ENCODE measurements at regions not wholly inside any gene's neighbourhood (a gene's known extent, or its start where the extent isn't known, plus 50 kb on each side); places are given as distances from the start of the nearest gene placed in this dataset.

GRCh38 chr2:128380961-128381938, 62.6 kb upstream of the HS6ST1 start:
- no peak for DNase-seq

DNA sequence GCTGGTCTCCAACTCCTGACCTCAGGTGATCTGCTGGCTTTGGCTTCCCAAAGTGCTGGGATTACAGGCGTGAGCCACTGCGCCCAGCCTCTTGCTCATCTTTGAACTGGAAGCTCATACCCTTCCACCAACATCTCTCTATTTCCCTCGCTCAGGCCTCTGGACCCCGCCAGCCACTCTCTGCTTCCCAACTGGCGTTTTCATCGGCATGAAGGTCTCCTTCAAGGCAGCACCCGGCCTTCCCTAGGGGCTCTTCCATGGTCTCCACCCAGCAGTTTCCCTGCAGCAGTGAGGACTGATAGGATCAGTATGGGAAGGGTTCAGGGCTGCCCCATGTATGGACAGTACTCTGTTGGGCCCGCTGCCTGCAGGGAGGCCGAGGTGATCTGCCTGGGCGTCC, 65.8 kb upstream of the HS6ST1 start:
- DNase-seq: no peak

- DNase-seq: no peak
Measured at GRCh38 chr2:128384956-128385355, 66.3 kb upstream of the HS6ST1 start.

DNA sequence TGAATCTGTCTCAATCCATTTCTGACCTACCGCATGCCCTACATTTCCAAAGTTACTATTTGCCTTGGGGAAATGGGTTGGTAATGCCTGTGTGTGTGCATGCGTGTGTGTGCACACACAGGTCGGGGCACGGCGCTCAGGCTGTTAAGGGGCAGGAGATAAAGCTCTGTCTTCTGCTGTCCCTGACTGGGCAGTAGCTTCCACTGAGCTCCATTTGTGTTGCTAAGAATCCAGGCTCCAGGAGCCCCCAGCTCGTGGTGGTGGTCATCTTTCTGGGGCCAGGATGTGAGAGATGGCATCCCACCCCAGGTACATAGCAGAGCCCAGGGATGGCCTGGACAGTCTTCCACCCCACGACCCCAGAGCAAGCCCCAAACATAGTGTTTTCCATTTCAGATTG, 66.7 kb upstream of the HS6ST1 start:
- no peak for DNase-seq

DNA sequence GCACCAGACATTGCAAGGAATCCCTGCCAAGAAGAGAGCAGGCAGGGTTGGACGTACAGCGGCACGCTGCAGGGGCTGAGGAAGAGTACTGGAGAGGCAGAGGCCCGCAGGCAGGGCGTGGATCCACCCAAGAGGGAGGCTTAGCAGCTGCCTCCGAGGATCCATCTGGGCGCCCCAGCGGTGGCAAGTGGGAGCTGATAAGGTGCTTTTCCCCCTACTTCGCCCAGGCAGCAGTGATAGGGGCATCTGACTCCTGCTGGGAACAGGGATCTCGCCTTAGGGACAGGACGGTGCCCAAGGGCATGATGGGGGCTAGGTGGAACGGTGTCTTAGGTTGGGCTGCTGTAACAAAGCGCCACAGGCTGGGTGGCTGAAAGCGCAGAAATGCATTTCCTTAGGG, 67.4 kb upstream of the HS6ST1 start:
- DNase-seq: no peak

- DNase-seq: no peak
Measured at GRCh38 chr2:128388499-128388941, 69.9 kb upstream of the HS6ST1 start.

DNA sequence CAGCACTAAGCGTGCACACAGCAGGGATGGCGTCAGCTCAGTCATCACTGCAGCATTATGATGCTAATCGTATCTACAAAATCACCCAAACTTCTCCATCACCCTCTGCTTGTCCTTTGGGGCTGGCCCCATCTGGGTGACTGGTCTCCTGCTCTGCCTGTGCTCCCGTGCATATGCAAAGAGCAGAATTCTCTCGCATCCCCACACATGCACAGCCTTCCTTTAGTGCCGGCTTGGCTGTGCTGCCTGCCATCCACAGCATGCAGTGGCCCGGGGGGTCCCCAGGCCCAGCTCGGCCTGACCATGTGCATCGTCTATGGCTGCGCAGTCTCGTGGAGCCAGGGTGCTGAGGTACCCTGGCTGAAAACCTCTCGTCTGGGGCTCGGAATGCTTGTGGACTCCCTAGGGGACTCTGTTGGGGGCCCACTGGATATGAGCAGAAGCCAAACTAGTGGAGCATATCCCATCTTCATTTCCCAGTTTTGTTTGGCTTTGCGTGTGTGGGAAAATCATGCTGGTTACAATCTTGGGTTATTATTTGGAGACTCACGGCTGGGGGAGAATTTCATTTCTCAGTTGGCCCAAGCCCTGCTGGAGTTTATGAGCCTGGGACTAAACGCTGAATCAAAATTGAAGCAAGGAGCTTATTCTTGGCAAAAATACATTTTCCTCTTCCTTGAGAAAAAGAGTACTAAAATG, 70.9 kb upstream of the HS6ST1 start:
- no peak for DNase-seq

GRCh38 chr2:128390256-128390990, 71.8 kb upstream of the HS6ST1 start:
- no peak for DNase-seq

DNA sequence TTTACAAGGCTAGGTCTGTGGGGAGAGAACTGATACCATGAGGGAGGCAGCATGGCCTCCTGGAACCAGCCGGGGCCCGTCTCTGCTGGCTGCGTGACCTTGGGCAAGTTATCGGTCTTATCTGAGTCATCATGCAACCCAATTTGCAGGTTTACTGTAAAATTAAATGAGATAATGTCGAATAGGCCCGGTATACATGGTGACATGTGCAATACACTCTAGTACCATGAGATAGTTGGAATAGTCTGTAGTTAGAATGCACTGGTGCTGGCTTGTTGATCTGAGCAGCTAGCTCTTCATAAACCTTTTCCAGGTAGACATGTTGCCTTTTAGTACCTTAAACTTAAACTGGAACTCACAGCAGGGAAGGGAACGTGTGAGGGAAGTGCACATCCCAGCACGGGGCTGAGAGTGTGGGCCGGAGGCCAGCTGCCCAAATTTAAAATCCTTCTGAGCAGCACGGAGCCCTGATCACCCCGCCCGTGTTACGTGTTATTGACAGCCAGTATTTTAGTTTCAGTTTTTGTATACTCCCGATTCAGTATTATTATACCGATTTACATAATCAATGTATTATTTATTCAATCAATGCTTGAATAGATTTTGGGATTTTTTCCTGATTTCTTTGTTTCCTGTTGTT, 72.4 kb upstream of the HS6ST1 start:
- no peak for DNase-seq

GRCh38 chr2:128391679-128392078, 73.0 kb upstream of the HS6ST1 start:
- no peak for DNase-seq

GRCh38 chr2:128392207-128392606, 73.5 kb upstream of the HS6ST1 start:
- no peak for DNase-seq

DNA sequence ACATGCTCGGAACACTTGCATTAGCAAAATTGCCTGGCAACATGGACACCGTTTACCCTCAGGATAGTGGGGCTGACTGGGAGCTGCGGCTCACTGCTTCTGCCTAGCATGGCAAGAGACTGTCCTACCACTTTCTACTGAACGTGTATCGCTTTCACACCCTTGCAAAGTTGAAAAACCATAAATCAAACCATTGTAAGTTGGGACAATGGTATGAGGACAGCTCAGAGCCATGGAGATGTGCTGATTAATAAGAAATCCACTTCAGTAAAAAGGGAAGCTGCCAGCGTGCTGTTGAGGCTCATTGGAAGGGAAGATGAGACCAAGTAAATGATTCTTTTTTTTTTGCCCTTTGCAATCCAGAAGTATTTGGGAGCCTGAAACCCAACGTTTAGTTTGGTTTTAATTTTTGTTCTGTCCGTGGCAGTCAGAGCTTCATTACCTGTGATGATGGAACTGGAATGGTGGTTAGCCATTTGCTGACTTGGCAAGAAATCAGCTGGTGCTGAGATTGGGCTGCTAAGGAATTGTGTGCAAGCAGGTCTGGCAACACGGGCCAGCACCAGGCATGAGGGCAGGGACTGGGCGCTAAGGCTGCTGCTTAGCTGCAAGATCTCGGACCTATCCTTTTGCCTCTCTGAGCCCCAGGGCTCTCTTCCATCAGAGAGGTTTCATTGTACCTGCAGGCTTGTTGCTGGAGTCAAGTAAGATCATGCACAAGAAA, 75.5 kb upstream of the HS6ST1 start:
- DNase-seq: no peak

DNA sequence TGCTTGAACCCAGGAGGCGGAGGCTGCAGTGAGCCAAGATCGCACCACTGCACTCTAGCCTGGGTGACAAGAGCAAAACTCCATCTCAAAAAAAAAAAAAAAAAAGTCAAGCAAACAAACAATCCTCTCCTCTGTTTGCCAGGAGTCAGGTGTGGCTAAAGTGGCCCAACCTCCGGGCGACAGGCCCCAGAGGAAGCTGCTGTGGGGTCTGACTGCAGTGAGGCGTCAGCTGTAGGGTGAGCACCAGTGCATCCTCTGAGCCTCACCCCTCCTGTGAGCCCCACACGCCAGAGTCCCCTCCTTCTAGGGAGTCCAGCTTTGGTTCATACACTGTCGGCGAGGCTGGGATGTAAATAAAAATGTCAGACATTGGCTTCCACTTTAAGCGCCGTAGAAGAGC, 76.5 kb upstream of the HS6ST1 start:
- no peak for DNase-seq

GRCh38 chr2:128395640-128396499, 77.2 kb upstream of the HS6ST1 start:
- no peak for DNase-seq

GRCh38 chr2:128396500-128396891, 77.8 kb upstream of the HS6ST1 start:
- no peak for DNase-seq

DNA sequence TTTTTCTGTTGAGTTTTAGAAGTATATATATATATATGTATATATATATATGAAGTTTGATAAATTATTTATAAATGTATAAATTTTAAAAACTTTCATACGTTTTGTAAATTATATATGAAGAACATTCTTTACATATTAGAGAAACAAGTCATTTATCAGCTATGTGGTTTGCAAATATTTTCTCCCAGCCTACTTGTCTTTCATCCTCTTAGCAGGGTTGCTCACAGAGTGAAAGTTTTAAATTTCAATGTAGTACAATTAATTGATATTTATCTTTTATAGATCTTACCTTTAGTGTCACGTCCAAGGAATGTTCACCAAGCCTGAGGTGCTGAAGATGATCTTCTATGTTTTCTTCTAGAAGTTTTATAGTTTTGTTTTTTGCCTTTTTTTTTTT, 78.3 kb upstream of the HS6ST1 start:
- no peak for DNase-seq

GRCh38 chr2:128399256-128399655, 80.6 kb upstream of the HS6ST1 start:
- no peak for DNase-seq

- no peak for DNase-seq
Measured at GRCh38 chr2:128399690-128400291, 81.1 kb upstream of the HS6ST1 start.

GRCh38 chr2:128401680-128402079, 83.0 kb upstream of the HS6ST1 start:
- no peak for DNase-seq

DNA sequence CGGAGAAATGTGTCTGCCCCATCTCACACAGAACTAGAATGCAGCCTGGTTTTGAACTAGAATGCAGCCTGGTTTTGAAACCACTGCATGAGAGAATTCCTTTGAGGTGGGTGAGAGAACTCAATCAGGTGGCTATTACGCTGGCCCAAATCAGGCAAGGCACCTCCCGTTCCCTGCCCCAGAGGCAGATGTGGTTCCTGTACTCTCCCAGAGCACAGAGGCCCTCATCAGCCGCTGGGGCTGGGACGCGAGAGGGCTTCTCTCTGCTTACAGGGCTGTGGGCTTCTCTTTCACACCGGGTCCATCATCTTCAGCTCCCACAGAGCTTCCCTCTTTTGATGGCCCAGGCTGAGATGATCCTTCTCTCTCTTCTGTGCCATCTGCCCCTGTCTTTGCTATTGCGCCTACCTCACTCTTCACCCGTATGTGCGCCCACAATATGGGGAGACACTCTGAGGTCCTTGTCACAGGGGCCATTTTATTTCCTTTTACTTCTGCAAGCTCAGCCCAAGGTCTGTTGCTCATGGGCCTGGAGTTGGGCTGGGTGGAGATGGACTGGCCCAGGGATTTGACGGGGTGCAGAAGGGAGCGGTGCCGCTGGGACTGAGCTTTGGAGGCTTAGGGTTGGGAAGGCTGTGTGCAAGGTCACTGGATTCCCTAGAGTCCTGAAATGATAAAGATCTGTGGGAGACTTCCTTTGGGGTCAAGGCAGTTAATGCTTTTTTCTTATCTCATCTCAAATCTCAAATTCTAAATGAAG, 84.4 kb upstream of the HS6ST1 start:
- DNase-seq: no peak
